Kidney (tissue), 13 donors: ENCODE measurements at regions not wholly inside any gene's neighbourhood (a gene's known extent, or its start where the extent isn't known, plus 50 kb on each side); places are given as distances from the start of the nearest gene placed in this dataset.
A peak's percentile ranks its signal among the peaks of the same experiment; 100 is the strongest.

Experiments used
- DNase-seq, 5 donors: peaks; one replicate each; pipeline ENCODE4 v3.0.0-alpha.2; 2013 to 2020
- FAIRE-seq: peaks from 2 replicates; lab custom pipeline; 2012; peaks lifted over from hg19 to GRCh38; lab: Jason Lieb, UNC
- H3K27ac ChIP-seq, 2 donors: one replicate each; pipeline ENCODE4 v1.7.0; 2013; ENCODE audit warnings: low read depth in 2 of 2, low read length in 2 of 2, inconsistent platforms in 1 of 2
- H3K27me3 ChIP-seq: one replicate; pipeline ENCODE4 v1.7.1; 2013; ENCODE audit warnings: low read length, inconsistent platforms; ENCODE audit not compliant: control insufficient read depth, insufficient read depth
- H3K36me3 ChIP-seq, 3 donors: one replicate each; pipeline versions ENCODE4 v1.7.0 to v1.7.1; 2013; ENCODE audit warnings: low read length in 3 of 3, control low read depth in 1 of 3, inconsistent platforms in 1 of 3; ENCODE audit not compliant: insufficient read depth in 3 of 3, control insufficient read depth in 2 of 3
- H3K4me1 ChIP-seq, 3 donors: one replicate each; pipeline versions ENCODE4 v1.7.0 to v1.7.1; 2013; ENCODE audit warnings: low read length in 3 of 3, inconsistent platforms in 1 of 3, low read depth in 1 of 3; ENCODE audit not compliant: control insufficient read depth in 2 of 3, insufficient read depth in 2 of 3
- H3K4me3 ChIP-seq, 3 donors: one replicate each; pipeline versions ENCODE4 v1.7.0 to v1.8.1; 2013; ENCODE audit warnings: low read length in 3 of 3, control low read depth in 1 of 3, inconsistent platforms in 1 of 3
- H3K9ac ChIP-seq, 3 donors: one replicate each; pipeline versions ENCODE4 v1.7.0 to v1.7.1; 2013; ENCODE audit warnings: low read length in 3 of 3, control low read depth in 1 of 3, inconsistent platforms in 1 of 3
- H3K9me3 ChIP-seq, 3 donors: one replicate each; pipeline versions ENCODE4 v1.7.0 to v1.7.1; 2013; ENCODE audit warnings: low read length in 3 of 3, control low read depth in 1 of 3, inconsistent platforms in 1 of 3; ENCODE audit not compliant: control insufficient read depth in 2 of 3, insufficient read depth in 1 of 3
- CTCF ChIP-seq: IDR thresholded peaks from 3 replicates; pipeline ENCODE4 v1.5.1; 2012; ENCODE audit warnings: mild to moderate bottlenecking, moderate library complexity, borderline replicate concordance; ENCODE audit not compliant: insufficient read depth; ENCODE audit errors: extremely low read depth
- intact Hi-C: fragments of 100-400 bp; cut with DNase I; formaldehyde crosslinking; loops from one replicate; pipeline ENCODE4 v1.11.1; 2022
- donor health status: control.
- donor health status: control.
- donor health status: control.
- donor health status: control.
- donor health status: control.
- donor health status: DM: yes; HTN: yes; CAD: no.
- donor health status: Normal renal cell carcinoma (clear cell type).

GRCh38 chr7:131691454-131692130 lies 135.2 kb upstream of the PODXL start:
- no peak overlapping the region for H3K4me3 ChIP-seq
- DNase-seq (no peak), FAIRE-seq (no peak)
- no peak for TF ChIP-seq CTCF
- intact Hi-C loops, result no loop called here
- peaks cover 0 to 21% (median 12%) of the 10 kb centered on the region in 3 donors for H3K4me1 ChIP-seq
- no peaks in the 10 kb centered on the region for H3K36me3 ChIP-seq
- no peaks in the 10 kb centered on the region for H3K9me3 ChIP-seq
- no peak overlapping the region for H3K27ac ChIP-seq
- no peaks in the 10 kb centered on the region for H3K27me3 ChIP-seq
- H3K9ac ChIP-seq, result no peak overlapping the region

- Histone ChIP-seq H3K27me3 (no peaks in the 10 kb centered on the region), H3K4me1 (peaks cover 0 to 21% (median 12%) of the 10 kb centered on the region in 3 donors), H3K9me3 (no peaks in the 10 kb centered on the region), H3K9ac (no peak overlapping the region), H3K36me3 (no peaks in the 10 kb centered on the region), H3K4me3 (no peak overlapping the region), H3K27ac (no peak overlapping the region)
- DNase-seq (peak in 2 of 5 donors; percentile 7 to 57), FAIRE-seq (no peak)
- intact Hi-C loops, result no loop called here
- no peak for TF ChIP-seq CTCF
These were observed 134.0 kb upstream of the PODXL start for GRCh38 chr7:131690441-131690840.

- FAIRE-seq (no peak), DNase-seq (no peak)
- Histone ChIP-seq H3K9ac (no peak overlapping the region), H3K9me3 (no peaks in the 10 kb centered on the region), H3K27ac (no peak overlapping the region), H3K36me3 (no peaks in the 10 kb centered on the region), H3K4me3 (no peak overlapping the region), H3K27me3 (no peaks in the 10 kb centered on the region), H3K4me1 (peaks cover 0 to 21% (median 12%) of the 10 kb centered on the region in 3 donors)
- intact Hi-C loops, result no loop called here
- TF ChIP-seq CTCF, result no peak
These were observed 133.3 kb upstream of the PODXL start for GRCh38 chr7:131689662-131690234.
